Parathyroid adenoma (tissue), 2 donors: ENCODE measurements at regions not wholly inside any gene's neighbourhood (a gene's known extent, or its start where the extent isn't known, plus 50 kb on each side); places are given as distances from the start of the nearest gene placed in this dataset.

Experiments
- H2AFZ ChIP-seq: fragments of 300-600 bp; sonication (generic); one replicate; pipeline ENCODE4 v1.7.0; 2017; ENCODE audit warnings: antibody characterized with exemption, mild to moderate bottlenecking
- H3K27ac ChIP-seq: fragments of 300-600 bp; sonication (generic); one replicate; pipeline ENCODE4 v1.7.0; 2017
- H3K27me3 ChIP-seq: fragments of 300-600 bp; sonication (generic); one replicate; pipeline ENCODE4 v1.7.0; 2017; ENCODE audit warnings: low read length; ENCODE audit not compliant: control insufficient read depth, insufficient read depth
- H3K36me3 ChIP-seq: fragments of 300-600 bp; sonication (generic); one replicate; pipeline ENCODE4 v1.7.0; 2017; ENCODE audit warnings: low read length; ENCODE audit not compliant: control insufficient read depth, insufficient read depth
- H3K4me1 ChIP-seq: fragments of 300-600 bp; sonication (generic); one replicate; pipeline ENCODE4 v1.7.0; 2017; ENCODE audit warnings: control low read depth
- H3K4me2 ChIP-seq: fragments of 300-600 bp; sonication (generic); one replicate; pipeline ENCODE4 v1.7.0; 2017; ENCODE audit warnings: low read length
- H3K4me3 ChIP-seq: fragments of 300-600 bp; sonication (generic); one replicate; pipeline ENCODE4 v1.7.0; 2017; ENCODE audit warnings: low read depth, low read length
- H3K79me2 ChIP-seq: fragments of 300-600 bp; sonication (generic); one replicate; pipeline ENCODE4 v1.7.0; 2017; ENCODE audit warnings: control low read depth
- H3K9ac ChIP-seq: fragments of 300-600 bp; sonication (generic); one replicate; pipeline ENCODE4 v1.7.0; 2017; ENCODE audit warnings: mild to moderate bottlenecking
- H3K9me3 ChIP-seq: fragments of 300-600 bp; sonication (generic); one replicate; pipeline ENCODE4 v1.7.0; 2017; ENCODE audit warnings: low read length; ENCODE audit not compliant: control insufficient read depth
- TF ChIP-seq, protein P1 (sequence below): fragments of 300-600 bp; sonication (generic); IDR thresholded peaks from one replicate; pipeline ENCODE4 v1.7.0; 2017; ENCODE audit warnings: antibody characterized with exemption, mild to moderate bottlenecking
- donor health status: primary hyperparathyroidism.

GRCh38 chr3:59510576-59510975 is 460.8 kb upstream of the CFAP20DC start:
- Histone ChIP-seq H3K27ac (no peak overlapping the region), H3K79me2 (no peaks in the 10 kb centered on the region), H3K4me3 (no peak overlapping the region), H3K4me2 (no peak overlapping the region), H3K27me3 (no peaks in the 10 kb centered on the region), H3K36me3 (no peaks in the 10 kb centered on the region), H3K9me3 (no peaks in the 10 kb centered on the region), H3K4me1 (no peaks in the 10 kb centered on the region), H3K9ac (no peak overlapping the region), H2AFZ (no peak overlapping the region)
- TF ChIP-seq, protein P1, sequence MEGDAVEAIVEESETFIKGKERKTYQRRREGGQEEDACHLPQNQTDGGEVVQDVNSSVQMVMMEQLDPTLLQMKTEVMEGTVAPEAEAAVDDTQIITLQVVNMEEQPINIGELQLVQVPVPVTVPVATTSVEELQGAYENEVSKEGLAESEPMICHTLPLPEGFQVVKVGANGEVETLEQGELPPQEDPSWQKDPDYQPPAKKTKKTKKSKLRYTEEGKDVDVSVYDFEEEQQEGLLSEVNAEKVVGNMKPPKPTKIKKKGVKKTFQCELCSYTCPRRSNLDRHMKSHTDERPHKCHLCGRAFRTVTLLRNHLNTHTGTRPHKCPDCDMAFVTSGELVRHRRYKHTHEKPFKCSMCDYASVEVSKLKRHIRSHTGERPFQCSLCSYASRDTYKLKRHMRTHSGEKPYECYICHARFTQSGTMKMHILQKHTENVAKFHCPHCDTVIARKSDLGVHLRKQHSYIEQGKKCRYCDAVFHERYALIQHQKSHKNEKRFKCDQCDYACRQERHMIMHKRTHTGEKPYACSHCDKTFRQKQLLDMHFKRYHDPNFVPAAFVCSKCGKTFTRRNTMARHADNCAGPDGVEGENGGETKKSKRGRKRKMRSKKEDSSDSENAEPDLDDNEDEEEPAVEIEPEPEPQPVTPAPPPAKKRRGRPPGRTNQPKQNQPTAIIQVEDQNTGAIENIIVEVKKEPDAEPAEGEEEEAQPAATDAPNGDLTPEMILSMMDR, result no peak

DNA sequence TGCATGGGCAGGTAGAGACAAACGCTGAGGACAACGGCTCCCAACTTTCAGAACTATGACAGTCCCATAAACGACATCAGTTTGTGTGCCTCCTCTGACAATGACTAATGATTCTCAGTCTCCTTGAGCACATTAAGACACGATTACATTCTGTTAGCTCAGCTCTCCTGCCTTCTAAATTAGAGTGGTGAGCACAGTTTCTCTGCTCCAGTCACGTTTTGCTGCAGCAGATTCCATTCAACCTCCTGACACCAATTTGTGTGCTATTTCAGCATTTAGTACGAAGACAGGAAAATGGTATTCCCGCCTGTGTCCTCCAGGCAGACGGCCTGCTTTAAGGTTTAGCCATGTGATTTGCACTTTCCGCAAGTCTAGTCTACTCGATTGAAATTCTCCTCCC is 458.4 kb upstream of the CFAP20DC start:
- H3K4me2 ChIP-seq, result no peak overlapping the region
- H3K27me3 ChIP-seq, result no peaks in the 10 kb centered on the region
- no peak overlapping the region for H3K4me3 ChIP-seq
- H3K9ac ChIP-seq, result no peak overlapping the region
- no peaks in the 10 kb centered on the region for H3K36me3 ChIP-seq
- no peak overlapping the region for H3K27ac ChIP-seq
- no peaks in the 10 kb centered on the region for H3K9me3 ChIP-seq
- no peak overlapping the region for H2AFZ ChIP-seq
- H3K4me1 ChIP-seq, result no peaks in the 10 kb centered on the region
- TF ChIP-seq, protein P1, result no peak
- no peaks in the 10 kb centered on the region for H3K79me2 ChIP-seq

DNA sequence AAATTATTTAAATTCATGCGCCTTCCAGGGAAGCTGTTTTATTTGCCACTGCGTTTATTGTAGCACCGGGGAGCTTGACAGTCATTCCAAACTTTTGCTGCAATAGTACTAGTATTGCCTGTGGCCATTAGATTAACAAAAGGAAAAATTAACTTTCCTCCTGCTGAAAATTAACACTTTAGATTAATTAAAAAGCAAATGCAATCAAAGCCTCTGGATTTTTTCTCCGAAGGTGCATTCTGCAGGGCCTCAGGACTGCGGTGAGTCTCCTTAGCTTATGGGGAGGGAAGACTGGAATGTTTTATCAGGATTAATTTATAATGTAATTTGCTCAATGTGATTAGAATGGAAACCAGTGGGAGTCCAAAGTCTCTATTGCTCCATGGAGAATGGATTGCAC is 456.4 kb upstream of the CFAP20DC start:
- no peak overlapping the region for H3K27ac ChIP-seq
- no peak overlapping the region for H3K4me2 ChIP-seq
- no peak overlapping the region for H3K9ac ChIP-seq
- H3K27me3 ChIP-seq, result no peaks in the 10 kb centered on the region
- H3K79me2 ChIP-seq, result no peaks in the 10 kb centered on the region
- H3K4me1 ChIP-seq, result no peaks in the 10 kb centered on the region
- H2AFZ ChIP-seq, result no peak overlapping the region
- no peaks in the 10 kb centered on the region for H3K36me3 ChIP-seq
- H3K9me3 ChIP-seq, result no peaks in the 10 kb centered on the region
- TF ChIP-seq, protein P1, result no peak
- no peak overlapping the region for H3K4me3 ChIP-seq

DNA sequence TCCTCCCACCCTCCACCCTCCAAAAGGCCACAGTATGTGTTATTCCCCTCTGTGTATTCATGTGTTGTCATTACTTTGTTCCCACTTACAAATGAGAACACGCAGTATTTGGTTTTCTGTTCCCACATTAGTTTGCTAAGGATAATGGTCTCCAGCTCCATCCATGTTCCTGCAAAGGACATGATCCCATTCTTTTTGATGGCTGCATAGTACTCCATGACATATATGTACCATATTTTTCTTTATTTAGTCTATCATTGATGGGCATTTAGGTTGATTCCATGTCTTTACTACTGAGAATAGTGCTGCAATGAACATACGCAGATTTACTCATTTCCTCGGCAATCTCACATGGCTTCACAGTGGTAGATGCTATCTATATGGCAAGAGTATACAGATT is 453.6 kb upstream of the CFAP20DC start:
- H3K36me3 ChIP-seq, result no peaks in the 10 kb centered on the region

GRCh38 chr3:59502806-59503205 is 453.0 kb upstream of the CFAP20DC start:
- Histone ChIP-seq H3K27ac (no peak overlapping the region), H3K9me3 (no peaks in the 10 kb centered on the region), H2AFZ (no peak overlapping the region), H3K36me3 (no peaks in the 10 kb centered on the region), H3K4me2 (no peak overlapping the region), H3K4me3 (no peak overlapping the region), H3K4me1 (no peaks in the 10 kb centered on the region), H3K79me2 (no peaks in the 10 kb centered on the region), H3K9ac (no peak overlapping the region), H3K27me3 (no peaks in the 10 kb centered on the region)
- TF ChIP-seq, protein P1, result no peak

More for the DNA sequence above, 453.6 kb upstream of the CFAP20DC start:
- Histone ChIP-seq H2AFZ (no peak overlapping the region), H3K9me3 (no peaks in the 10 kb centered on the region), H3K4me3 (no peak overlapping the region), H3K27me3 (no peaks in the 10 kb centered on the region), H3K9ac (no peak overlapping the region), H3K4me1 (no peaks in the 10 kb centered on the region), H3K4me2 (no peak overlapping the region), H3K79me2 (no peaks in the 10 kb centered on the region), H3K27ac (no peak overlapping the region)
- TF ChIP-seq, protein P1, result no peak
